Skeletal muscle tissue (tissue), 3 donors: ENCODE measurements at regions not wholly inside any gene's neighbourhood (a gene's known extent, or its start where the extent isn't known, plus 50 kb on each side); places are given as distances from the start of the nearest gene placed in this dataset.
"Not testable (repeated sequence)": the region's sequence is repeated elsewhere in the genome, so short reads cannot be mapped to it uniquely, and the experiment has no call there.

ENCODE experiments used
- H3K27ac ChIP-seq: one replicate; pipeline ENCODE4 v1.7.0; 2013; ENCODE audit warnings: mild to moderate bottlenecking, low read depth, low read length, inconsistent platforms
- H3K27me3 ChIP-seq, 3 donors: one replicate each; pipeline ENCODE4 v1.7.0; 2013; ENCODE audit warnings: low read length in 3 of 3; ENCODE audit not compliant: control insufficient read depth in 3 of 3, insufficient read depth in 3 of 3
- H3K36me3 ChIP-seq, 3 donors: one replicate each; pipeline ENCODE4 v1.7.0; 2013; ENCODE audit warnings: low read length in 3 of 3; ENCODE audit not compliant: control insufficient read depth in 3 of 3, insufficient read depth in 3 of 3
- H3K4me1 ChIP-seq, 3 donors: one replicate each; pipeline ENCODE4 v1.7.0; 2013; ENCODE audit warnings: low read length in 3 of 3, mild to moderate bottlenecking in 3 of 3; ENCODE audit not compliant: control insufficient read depth in 3 of 3, insufficient read depth in 3 of 3
- H3K4me3 ChIP-seq, 3 donors: one replicate each; pipeline ENCODE4 v1.7.0; 2013; ENCODE audit warnings: low read length in 3 of 3
- H3K9ac ChIP-seq, 3 donors: one replicate each; pipeline ENCODE4 v1.7.0; 2013; ENCODE audit warnings: low read length in 3 of 3, mild to moderate bottlenecking in 3 of 3, moderate library complexity in 2 of 3, low read depth in 1 of 3
- H3K9me3 ChIP-seq, 3 donors: one replicate each; pipeline ENCODE4 v1.7.0; 2013; ENCODE audit warnings: low read length in 3 of 3; ENCODE audit not compliant: control insufficient read depth in 3 of 3
- donor health status: Osteomylitis.

- H3K36me3 ChIP-seq, H3K9me3 ChIP-seq, H3K4me3 ChIP-seq, H3K27me3 ChIP-seq, H3K27ac ChIP-seq, H3K4me1 ChIP-seq, H3K9ac ChIP-seq: not testable (repeated sequence)
Observed at GRCh38 chr1:30155253-30155652, 568.1 kb downstream of the MATN1 start.

- no peak overlapping the region for H3K27ac ChIP-seq
Observed at GRCh38 chr1:30153743-30154449, 569.5 kb downstream of the MATN1 start.

DNA sequence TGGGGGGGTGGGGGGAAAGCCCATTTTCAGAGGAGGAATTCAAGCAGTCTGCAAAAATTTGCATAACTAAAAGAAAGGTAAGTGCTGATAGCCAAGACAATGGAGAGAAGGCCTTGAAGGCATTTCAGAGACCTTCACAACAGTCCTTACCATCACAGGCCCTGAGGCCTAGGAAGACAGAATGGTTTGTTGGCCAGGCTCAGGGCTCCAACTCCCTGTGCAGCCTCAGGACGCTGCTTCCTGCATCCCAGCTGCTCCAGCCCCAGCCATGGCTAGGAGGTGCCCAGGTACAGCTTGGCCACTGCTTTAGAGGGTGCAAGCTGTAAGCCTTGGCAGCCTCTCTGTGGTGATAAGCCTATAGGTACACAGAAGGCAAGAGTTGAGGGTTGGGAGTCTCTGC, 571.6 kb downstream of the MATN1 start:
- peaks cover 0 to 12% (median 0%) of the 10 kb centered on the region in 3 donors for H3K27me3 ChIP-seq
- H3K9me3 ChIP-seq: peaks cover 0 to 2% (median 0%) of the 10 kb centered on the region in 3 donors
- H3K9ac ChIP-seq: no peak overlapping the region
- no peaks in the 10 kb centered on the region for H3K4me1 ChIP-seq
- no peak overlapping the region for H3K27ac ChIP-seq
- no peak overlapping the region for H3K4me3 ChIP-seq
- no peaks in the 10 kb centered on the region for H3K36me3 ChIP-seq

More at GRCh38 chr1:30153743-30154449, 569.5 kb downstream of the MATN1 start:
- Histone ChIP-seq H3K36me3 (no peaks in the 10 kb centered on the region), H3K27me3 (peaks cover 0 to 2% (median 0%) of the 10 kb centered on the region in 3 donors), H3K4me1 (no peaks in the 10 kb centered on the region), H3K4me3 (no peak overlapping the region), H3K9me3 (peaks cover 0 to 2% (median 0%) of the 10 kb centered on the region in 3 donors), H3K9ac (no peak overlapping the region)

GRCh38 chr1:30151119-30151518, 572.3 kb downstream of the MATN1 start:
- no peaks in the 10 kb centered on the region for H3K36me3 ChIP-seq
- no peak overlapping the region for H3K4me3 ChIP-seq
- H3K4me1 ChIP-seq: no peaks in the 10 kb centered on the region
- H3K9me3 ChIP-seq: peaks cover 0 to 2% (median 0%) of the 10 kb centered on the region in 3 donors
- peaks cover 0 to 13% (median 1%) of the 10 kb centered on the region in 3 donors for H3K27me3 ChIP-seq
- H3K27ac ChIP-seq: no peak overlapping the region
- no peak overlapping the region for H3K9ac ChIP-seq

- H3K4me1 ChIP-seq: no peaks in the 10 kb centered on the region
- peaks cover 0 to 2% (median 0%) of the 10 kb centered on the region in 3 donors for H3K9me3 ChIP-seq
Observed at GRCh38 chr1:30149226-30149625, 574.2 kb downstream of the MATN1 start.

GRCh38 chr1:30148676-30149075, 574.7 kb downstream of the MATN1 start:
- no peak overlapping the region for H3K4me3 ChIP-seq
- H3K9ac ChIP-seq: no peak overlapping the region
- no peaks in the 10 kb centered on the region for H3K36me3 ChIP-seq
- no peak overlapping the region for H3K27ac ChIP-seq
- H3K27me3 ChIP-seq: peaks cover 0 to 27% (median 7%) of the 10 kb centered on the region in 3 donors
- H3K9me3 ChIP-seq: peaks cover 0 to 2% (median 0%) of the 10 kb centered on the region in 3 donors
- no peaks in the 10 kb centered on the region for H3K4me1 ChIP-seq

More at GRCh38 chr1:30149226-30149625, 574.2 kb downstream of the MATN1 start:
- Histone ChIP-seq H3K36me3 (no peaks in the 10 kb centered on the region), H3K27ac (no peak overlapping the region), H3K9ac (no peak overlapping the region), H3K4me3 (no peak overlapping the region), H3K27me3 (peaks cover 0 to 27% (median 7%) of the 10 kb centered on the region in 3 donors)

GRCh38 chr1:30147188-30147587, 576.2 kb downstream of the MATN1 start:
- Histone ChIP-seq H3K27me3 (peaks cover 0 to 27% (median 7%) of the 10 kb centered on the region in 3 donors), H3K9ac (no peak overlapping the region), H3K36me3 (no peaks in the 10 kb centered on the region)

GRCh38 chr1:30146448-30146847, 576.9 kb downstream of the MATN1 start:
- Histone ChIP-seq H3K27ac (no peak overlapping the region), H3K36me3 (no peaks in the 10 kb centered on the region), H3K4me3 (no peak overlapping the region), H3K9me3 (no peaks in the 10 kb centered on the region), H3K4me1 (no peaks in the 10 kb centered on the region), H3K27me3 (peaks cover 0 to 27% (median 7%) of the 10 kb centered on the region in 3 donors), H3K9ac (no peak overlapping the region)

More at GRCh38 chr1:30147188-30147587, 576.2 kb downstream of the MATN1 start:
- Histone ChIP-seq H3K4me3 (no peak overlapping the region), H3K9me3 (peaks cover 0 to 2% (median 0%) of the 10 kb centered on the region in 3 donors), H3K27ac (no peak overlapping the region), H3K4me1 (no peaks in the 10 kb centered on the region)

- H3K27me3 ChIP-seq: peaks cover 0 to 27% (median 10%) of the 10 kb centered on the region in 3 donors
- no peak overlapping the region for H3K9ac ChIP-seq
- no peak overlapping the region for H3K4me3 ChIP-seq
- no peaks in the 10 kb centered on the region for H3K9me3 ChIP-seq
- H3K4me1 ChIP-seq: no peaks in the 10 kb centered on the region
- no peak overlapping the region for H3K27ac ChIP-seq
- no peaks in the 10 kb centered on the region for H3K36me3 ChIP-seq
Observed at GRCh38 chr1:30145723-30146303, 577.6 kb downstream of the MATN1 start.

- no peak overlapping the region for H3K27ac ChIP-seq
- H3K4me1 ChIP-seq: no peaks in the 10 kb centered on the region
- no peaks in the 10 kb centered on the region for H3K9me3 ChIP-seq
- no peak overlapping the region for H3K4me3 ChIP-seq
- H3K36me3 ChIP-seq: no peaks in the 10 kb centered on the region
- peaks cover 0 to 32% (median 17%) of the 10 kb centered on the region in 3 donors for H3K27me3 ChIP-seq
- no peak overlapping the region for H3K9ac ChIP-seq
Observed at GRCh38 chr1:30144831-30145230, 578.6 kb downstream of the MATN1 start.
